Lung (tissue), 11 donors: ENCODE measurements at regions not wholly inside any gene's neighbourhood (a gene's known extent, or its start where the extent isn't known, plus 50 kb on each side); places are given as distances from the start of the nearest gene placed in this dataset.

Experiments
- ATAC-seq: fragments of 200-7000 bp; cut with Tn5 transposase; one replicate; pipeline ENCODE4 v1.9.1; 2020; ENCODE audit warnings: moderate number of reproducible peaks; ENCODE audit not compliant: insufficient read depth, low FRiP score
- DNase-seq, 3 donors: peaks; one replicate each; pipeline ENCODE4 v3.0.0-alpha.2; 2013 to 2017
- H3K27ac ChIP-seq, 2 donors: one replicate each; pipeline ENCODE4 v1.5.1; 2013; ENCODE audit warnings: mild to moderate bottlenecking in 2 of 2, moderate library complexity in 2 of 2, control low read depth in 1 of 2, inconsistent platforms in 1 of 2, low read depth in 1 of 2, low read length in 1 of 2
- H3K27me3 ChIP-seq, 3 donors: one replicate each; pipeline ENCODE4 v1.5.1; 2013; ENCODE audit warnings: low read length in 2 of 3; ENCODE audit not compliant: control insufficient read depth in 3 of 3, insufficient read depth in 3 of 3
- H3K36me3 ChIP-seq, 4 donors: one replicate each; pipeline ENCODE4 v1.5.1; 2013; ENCODE audit warnings: low read length in 4 of 4, mild to moderate bottlenecking in 1 of 4, moderate library complexity in 1 of 4; ENCODE audit not compliant: control insufficient read depth in 4 of 4, insufficient read depth in 4 of 4
- H3K4me1 ChIP-seq, 5 donors: one replicate each; pipeline ENCODE4 v1.5.1; 2013; ENCODE audit warnings: low read length in 5 of 5, mild to moderate bottlenecking in 2 of 5, moderate library complexity in 1 of 5; ENCODE audit not compliant: control insufficient read depth in 5 of 5, insufficient read depth in 5 of 5
- H3K4me3 ChIP-seq: one replicate; pipeline ENCODE4 v1.5.1; 2013; ENCODE audit warnings: mild to moderate bottlenecking, control low read depth, moderate library complexity
- H3K9ac ChIP-seq, 2 donors: one replicate each; pipeline ENCODE4 v1.5.1; 2013; ENCODE audit warnings: low read length in 2 of 2, control low read depth in 1 of 2; ENCODE audit not compliant: insufficient read depth in 1 of 2
- H3K9me3 ChIP-seq, 4 donors: one replicate each; pipeline ENCODE4 v1.5.1; 2013; ENCODE audit warnings: low read length in 3 of 4, mild to moderate bottlenecking in 1 of 4, moderate library complexity in 1 of 4; ENCODE audit not compliant: control insufficient read depth in 4 of 4, insufficient read depth in 3 of 4
- CTCF ChIP-seq: IDR thresholded peaks from 2 replicates; pipeline ENCODE4 v1.5.1; 2012; ENCODE audit warnings: mild to moderate bottlenecking; ENCODE audit errors: control extremely low read depth, extremely low read depth
- WGBS, 2 donors: extraction: QIAGEN DNeasy Blood & Tissue Kit; methylation state at CpG; one replicate each; pipeline ENCODE4 v1.1.7; 2013; 5-methylcytosine and 5-hydroxymethylcytosine counted together
- donor health status: control.
- donor health status: control.
- donor health status: Bipolar disorder and iron deficiency.
- donor health status: healthy.
- donor health status: DM: yes; HTN: yes; CAD: no.

- no peak overlapping the region for H3K9ac ChIP-seq
- DNase-seq = peak in 2 of 3 donors; percentile 50 to 78
- H3K4me3 ChIP-seq = no peak overlapping the region
- no peaks in the 10 kb centered on the region for H3K9me3 ChIP-seq
- H3K27ac ChIP-seq = no peak overlapping the region
- peaks cover 0 to 3% (median 0%) of the 10 kb centered on the region in 3 donors for H3K27me3 ChIP-seq
- no peaks in the 10 kb centered on the region for H3K36me3 ChIP-seq
- ATAC-seq = no peak
- TF ChIP-seq CTCF = no peak
- 69 to 73% methylated on average over 7 of the region's 7 CpGs for WGBS, 2 donors
- peaks cover 0 to 43% (median 9%) of the 10 kb centered on the region in 5 donors for H3K4me1 ChIP-seq
These were observed 149.0 kb upstream of the UNC5B start for GRCh38 chr10:71063401-71063800.

DNA sequence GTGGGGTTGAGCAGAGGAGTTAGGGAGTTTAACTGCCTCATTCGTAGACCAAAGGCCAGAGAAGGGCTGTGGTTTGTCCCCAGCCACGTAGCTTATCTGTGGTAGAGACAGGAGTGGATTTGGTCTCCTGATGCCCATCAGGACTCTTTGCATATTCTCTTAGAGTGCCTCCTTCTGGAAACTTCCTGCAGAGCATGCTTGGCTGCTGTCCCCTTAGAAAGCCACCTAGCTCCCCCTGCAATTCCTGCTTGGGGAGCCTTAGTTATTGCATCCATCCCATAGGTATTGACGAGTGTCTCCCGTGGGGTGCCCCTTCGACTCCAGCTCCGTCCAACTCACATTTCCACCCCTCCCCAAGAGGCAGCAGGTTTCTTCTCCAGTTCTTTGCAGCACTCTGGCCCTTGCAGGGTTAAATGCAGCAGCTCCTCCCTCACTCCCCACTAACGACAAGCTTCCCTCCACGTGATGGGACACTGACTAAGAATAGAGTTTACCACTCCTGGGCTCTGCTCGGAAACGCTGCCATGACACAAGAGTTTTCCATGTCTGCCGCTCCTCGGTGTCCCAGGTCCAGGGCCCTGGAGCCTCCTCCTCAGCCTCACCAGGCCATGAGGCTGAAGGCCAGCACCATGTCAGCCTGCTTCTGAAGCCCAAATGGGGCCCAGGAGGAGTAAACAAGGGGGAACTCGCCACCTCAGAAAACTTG lies 147.8 kb upstream of the UNC5B start:
- ATAC-seq = no peak
- peaks cover 0 to 36% (median 5%) of the 10 kb centered on the region in 5 donors for H3K4me1 ChIP-seq
- no peaks in the 10 kb centered on the region for H3K36me3 ChIP-seq

DNA sequence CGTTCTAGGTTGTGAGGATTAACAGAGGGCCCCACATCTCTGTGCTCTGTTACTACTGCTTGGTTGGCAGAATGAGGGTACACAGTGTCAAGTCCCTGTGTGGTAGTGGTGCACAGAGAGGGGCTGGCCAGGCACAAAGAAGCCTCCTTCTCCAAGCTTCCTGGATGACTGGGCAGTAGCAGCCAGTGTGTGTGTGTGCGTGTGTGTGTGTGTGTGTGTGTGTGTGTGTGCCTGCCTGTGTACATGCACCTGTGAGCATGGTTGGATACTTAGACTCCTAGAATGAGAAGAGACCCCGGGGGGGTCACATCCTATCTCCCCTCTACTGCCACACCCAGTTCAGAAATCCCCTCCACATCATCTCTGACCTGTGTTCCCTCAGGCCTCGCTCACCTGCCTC lies 146.7 kb upstream of the UNC5B start:
- no peak for ATAC-seq
- H3K4me3 ChIP-seq = no peak overlapping the region
- 86 to 88% methylated on average over 4 of the region's 4 CpGs for WGBS, 2 donors
- H3K36me3 ChIP-seq = no peaks in the 10 kb centered on the region
- peaks cover 0 to 30% (median 5%) of the 10 kb centered on the region in 5 donors for H3K4me1 ChIP-seq
- H3K27ac ChIP-seq = no peak overlapping the region
- TF ChIP-seq CTCF = no peak
- H3K9ac ChIP-seq = no peak overlapping the region
- H3K27me3 ChIP-seq = peaks cover 0 to 3% (median 0%) of the 10 kb centered on the region in 3 donors
- no peaks in the 10 kb centered on the region for H3K9me3 ChIP-seq
- no peak for DNase-seq

More for the DNA sequence above, 147.8 kb upstream of the UNC5B start:
- WGBS, 2 donors = 59 to 61% methylated on average over 13 of the region's 13 CpGs
- Histone ChIP-seq H3K9me3 (no peaks in the 10 kb centered on the region), H3K27me3 (peaks cover 0 to 3% (median 0%) of the 10 kb centered on the region in 3 donors), H3K27ac (peak overlapping the region in 1 of 2 donors; percentile 49), H3K4me3 (no peak overlapping the region), H3K9ac (no peak overlapping the region)
- DNase-seq = peak in 1 of 3 donors; percentile 33
- TF ChIP-seq CTCF = no peak
